ENCODE measurements at regions not wholly inside any gene's neighbourhood (a gene's known extent, or its start where the extent isn't known, plus 50 kb on each side); places are given as distances from the start of the nearest gene placed in this dataset.

DNA sequence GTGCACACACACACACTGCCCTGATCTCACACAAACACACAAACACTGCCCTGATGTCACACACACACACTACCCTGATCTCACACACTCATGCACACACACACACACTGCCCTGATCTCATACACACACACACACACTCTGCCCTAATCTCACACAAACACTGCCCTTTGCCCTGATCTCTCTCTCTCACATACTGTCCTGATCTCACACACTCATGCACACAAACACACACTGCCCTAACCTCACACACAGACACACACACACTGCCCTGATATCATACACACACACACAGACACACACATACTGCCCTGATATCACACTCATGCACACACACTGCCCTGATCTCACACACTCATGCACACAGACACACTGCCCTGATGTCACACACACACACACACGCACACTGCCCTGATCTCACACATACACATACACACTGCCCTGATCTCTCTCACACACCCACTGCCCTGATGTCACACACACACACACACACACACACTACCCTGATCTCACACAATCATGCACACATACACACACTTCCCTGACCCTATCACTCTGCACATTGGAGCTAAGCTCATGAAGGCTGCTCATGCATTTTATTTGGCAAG is 97.6 kb upstream of the DIO3 start:
- no peak for DNase-seq

DNA sequence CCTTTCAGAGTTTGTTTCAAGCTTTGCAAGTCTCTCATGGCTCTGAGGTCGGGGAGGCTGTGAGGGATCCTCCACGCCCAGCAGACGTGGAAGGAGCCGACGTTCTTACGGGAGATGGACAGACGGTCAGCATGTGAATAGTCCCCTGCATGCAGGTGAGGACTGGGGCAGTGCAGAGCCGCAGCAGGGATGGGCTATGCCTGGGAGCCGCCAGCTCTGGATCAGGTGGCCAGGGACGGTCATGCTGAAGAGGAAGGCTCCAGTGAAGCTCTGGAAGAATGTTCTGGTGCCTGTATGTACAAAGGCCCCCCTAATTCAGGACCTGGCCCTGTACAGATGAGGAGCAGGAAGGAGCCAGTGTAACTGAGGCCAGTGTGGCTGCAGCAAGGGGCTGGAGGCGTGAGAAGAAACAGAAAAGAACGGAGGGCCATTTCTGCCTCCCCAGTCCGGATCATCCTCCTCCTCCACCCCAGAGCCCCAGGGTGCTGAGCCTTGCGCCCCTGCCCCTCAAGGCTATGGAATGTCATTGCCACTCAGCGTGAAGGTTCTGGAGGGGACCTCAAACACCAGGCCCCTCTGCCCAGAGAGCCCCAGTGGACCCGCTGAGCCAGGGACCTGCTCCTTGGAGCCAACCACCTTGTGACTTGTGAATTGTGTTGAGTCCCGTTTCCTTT is 96.8 kb upstream of the DIO3 start:
- DNase-seq = no peak

DNA sequence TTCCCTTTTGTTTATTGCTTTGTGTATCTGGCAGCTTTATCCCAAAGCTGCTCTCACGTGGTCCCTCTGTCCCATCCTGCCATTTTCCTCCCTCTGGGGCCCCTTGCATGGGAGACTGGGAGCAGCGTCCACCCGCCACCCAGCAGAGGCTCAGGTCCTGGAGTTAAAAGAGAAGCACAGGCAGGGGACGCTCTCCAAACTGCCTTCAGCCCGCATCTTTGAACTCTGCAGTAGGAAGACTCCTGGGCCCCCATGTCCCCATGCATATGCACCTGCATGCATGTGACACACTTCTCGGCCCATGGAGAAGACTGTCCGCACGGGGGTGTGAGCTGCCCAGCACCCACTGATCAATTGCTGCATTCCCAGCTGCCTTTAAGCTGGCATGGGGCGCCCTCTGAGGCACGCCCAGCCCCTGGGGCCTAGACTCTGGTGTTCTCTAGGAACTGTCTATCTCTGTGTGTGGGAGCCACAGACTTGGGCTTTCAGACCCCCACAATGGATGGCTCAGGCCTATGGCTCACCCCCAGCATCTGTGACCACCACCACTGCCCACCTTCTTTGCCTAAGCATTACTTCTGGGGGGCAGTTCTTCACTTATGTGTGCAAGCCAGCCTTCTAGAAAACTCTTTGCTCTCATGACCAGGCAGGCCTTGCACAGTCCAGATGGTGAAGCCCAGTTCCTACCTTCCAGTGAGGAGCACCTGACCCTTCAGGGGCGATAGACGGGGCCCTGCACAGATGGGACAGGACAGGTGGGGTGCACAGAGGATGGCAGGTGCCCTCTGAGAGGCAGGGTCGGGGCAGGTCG is 96.1 kb upstream of the DIO3 start:
- no peak for DNase-seq

DNA sequence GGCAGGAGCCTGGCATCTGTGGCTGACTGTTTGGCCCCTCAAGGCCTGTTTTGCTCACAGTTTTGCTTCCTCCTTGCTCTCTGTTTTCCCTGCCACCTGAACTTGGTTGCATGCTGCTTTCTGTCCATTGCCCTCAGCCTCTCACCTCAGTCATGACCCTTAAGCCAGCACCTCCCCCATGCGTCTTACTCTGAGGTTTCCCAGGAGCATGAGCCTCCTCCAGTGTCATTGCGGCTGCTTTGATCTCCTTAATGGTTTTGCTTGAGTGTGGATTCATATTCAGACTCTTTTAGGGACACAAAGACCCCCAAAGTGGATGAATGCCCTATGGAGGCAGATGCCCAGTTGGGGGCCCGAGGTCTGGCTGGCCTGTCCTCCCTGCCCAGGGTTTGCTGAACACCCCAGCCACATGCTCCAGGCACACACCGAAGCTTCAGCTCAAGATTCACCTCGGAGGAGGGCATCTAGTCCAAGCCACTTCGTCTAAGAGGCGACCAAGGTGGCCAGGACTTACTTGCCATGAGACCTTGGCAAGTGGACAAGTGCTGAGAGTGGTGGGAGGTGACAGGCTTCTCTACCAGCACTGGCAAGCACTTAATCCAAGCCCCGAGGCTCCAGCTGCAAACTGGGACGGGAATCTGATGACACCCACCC is 95.4 kb upstream of the DIO3 start:
- no peak for DNase-seq

- no peak for DNase-seq
Measured at GRCh38 chr14:101466456-101467180, 94.7 kb upstream of the DIO3 start.

DNA sequence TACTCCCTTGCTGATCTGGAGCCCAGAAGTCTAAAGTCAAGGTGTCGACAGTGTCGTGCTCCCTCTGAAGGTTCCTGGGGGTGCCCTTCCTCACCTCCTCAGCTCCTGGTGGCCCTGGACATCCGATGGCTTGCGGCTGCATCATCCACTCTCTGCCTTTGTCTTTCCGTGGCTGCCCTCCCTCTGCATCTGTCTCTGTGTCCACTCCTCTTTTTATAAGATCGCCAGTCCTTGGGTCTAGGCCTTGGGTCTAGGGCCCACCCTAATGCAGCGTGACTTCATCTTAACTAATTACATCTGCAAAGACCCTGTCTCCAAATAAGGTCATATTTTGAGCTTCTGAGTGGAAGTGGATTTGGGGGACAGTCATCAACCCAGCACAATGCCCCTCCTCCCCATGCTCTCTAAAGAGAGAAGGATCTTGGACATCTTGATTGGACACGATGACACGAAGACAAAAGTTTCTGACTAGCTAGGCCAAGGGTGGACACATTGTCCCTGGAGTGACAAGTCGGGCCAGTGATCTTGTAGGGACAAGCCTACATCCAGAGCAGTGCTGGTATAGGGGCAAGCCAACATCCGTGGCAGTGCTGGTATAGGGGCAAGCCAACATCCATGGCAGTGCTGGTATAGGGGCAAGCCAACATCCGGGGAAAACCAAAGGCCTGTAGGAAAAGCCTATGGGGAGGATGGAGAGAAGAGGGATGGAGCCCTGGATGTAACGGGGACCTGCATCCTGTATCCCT is 93.9 kb upstream of the DIO3 start:
- no peak for DNase-seq

GRCh38 chr14:101469382-101470247 is 91.7 kb upstream of the DIO3 start:
- DNase-seq = no peak

- DNase-seq = no peak
Measured at GRCh38 chr14:101470266-101470665, 91.0 kb upstream of the DIO3 start.

- no peak for DNase-seq
Measured at GRCh38 chr14:101471723-101472517, 89.4 kb upstream of the DIO3 start.

DNA sequence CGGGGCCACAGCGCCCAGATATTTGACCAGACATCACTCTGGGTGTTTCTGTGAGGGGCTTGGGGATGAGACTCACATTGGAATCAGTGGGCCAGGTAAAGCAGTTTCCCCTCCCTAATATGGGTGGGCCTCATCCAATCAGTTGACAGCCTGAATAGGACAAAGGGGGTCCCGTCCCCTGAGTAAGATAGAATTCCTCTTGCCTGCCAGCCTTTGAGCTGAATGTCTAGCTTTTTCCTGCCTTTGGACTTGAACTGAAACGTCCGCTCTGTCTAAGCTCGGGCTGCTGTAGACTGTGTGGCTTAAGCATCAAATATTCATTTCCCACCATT is 88.8 kb upstream of the DIO3 start:
- no peak for DNase-seq

- DNase-seq = no peak
Measured at GRCh38 chr14:101473045-101473729, 88.1 kb upstream of the DIO3 start.

DNA sequence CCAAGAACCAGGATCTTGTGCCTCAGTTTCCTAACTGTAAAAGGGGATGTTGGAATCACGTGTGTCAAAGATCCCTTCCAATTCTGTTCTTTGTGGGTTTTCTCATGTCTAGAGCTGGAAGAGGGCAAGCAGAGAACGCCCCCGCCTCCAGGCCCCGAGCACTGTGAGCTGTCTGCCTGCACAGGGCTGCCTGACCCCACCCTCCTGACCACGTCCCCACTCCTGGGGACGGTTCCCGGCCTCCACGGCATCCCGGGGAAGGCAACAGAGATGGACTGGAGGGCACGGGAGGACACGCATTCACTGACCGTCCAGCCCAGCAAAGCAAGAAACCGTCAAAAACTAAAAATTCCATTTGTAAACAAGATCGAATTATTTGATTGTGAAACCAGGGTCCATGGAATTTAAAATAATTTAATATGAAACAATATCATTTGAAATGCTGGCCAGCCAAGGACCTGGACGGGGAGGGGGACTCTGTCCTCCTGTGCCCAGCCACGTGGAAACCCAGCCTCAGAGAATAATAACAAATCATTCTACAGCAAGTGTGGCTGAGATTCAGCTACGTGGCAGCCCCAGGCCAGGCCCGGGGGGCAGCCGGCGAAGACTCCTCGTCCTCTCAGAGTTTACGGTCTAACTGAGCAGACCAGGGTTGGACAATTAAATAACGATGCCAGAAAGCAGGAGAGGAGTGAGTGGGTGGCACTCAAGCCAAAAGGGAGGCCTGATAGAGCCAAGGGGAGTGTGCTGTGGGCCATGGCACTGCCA is 87.3 kb upstream of the DIO3 start:
- no peak for DNase-seq

DNA sequence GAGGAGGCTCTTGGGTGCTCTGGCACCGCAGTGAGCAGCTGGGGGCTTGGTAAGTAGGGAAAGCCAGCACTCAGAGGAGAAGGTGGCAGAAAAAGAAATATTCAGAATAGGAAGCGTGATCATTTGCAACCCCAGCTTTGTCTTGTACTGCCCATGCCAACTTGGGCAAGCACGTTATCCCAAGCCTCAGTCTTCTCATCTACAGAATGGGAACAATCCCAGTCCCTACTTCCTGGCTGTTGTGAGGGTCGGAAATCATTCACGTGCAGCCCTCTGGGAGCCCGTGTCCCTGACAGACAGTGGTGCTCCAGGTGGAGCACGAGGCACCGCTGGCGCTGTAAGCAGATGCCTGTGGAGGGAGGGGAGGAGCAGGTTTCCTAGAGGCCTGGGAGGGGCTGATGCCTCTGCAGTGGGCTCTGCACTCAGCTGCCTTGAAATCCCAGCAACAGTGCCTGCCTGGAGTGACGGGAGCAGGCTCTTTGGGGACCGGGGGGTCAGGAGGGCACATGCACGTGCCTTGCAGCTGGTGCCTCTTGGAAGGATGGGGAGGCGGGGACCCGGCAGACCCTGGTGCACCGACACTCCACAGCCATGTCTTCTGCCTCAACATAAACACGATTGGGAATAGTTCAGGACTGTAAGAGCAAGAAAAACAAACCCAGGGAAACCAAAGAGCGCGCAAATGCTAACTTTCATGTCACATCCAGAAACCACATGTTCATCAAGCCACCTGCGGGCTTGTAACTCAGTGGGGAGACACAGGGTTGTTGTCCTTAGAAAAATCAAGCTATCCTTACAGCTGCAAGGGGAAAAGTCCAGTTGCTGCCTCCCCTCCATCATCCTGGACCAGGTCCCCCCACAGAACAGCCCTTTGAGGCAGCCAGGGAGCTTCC is 86.5 kb upstream of the DIO3 start:
- DNase-seq = no peak

DNA sequence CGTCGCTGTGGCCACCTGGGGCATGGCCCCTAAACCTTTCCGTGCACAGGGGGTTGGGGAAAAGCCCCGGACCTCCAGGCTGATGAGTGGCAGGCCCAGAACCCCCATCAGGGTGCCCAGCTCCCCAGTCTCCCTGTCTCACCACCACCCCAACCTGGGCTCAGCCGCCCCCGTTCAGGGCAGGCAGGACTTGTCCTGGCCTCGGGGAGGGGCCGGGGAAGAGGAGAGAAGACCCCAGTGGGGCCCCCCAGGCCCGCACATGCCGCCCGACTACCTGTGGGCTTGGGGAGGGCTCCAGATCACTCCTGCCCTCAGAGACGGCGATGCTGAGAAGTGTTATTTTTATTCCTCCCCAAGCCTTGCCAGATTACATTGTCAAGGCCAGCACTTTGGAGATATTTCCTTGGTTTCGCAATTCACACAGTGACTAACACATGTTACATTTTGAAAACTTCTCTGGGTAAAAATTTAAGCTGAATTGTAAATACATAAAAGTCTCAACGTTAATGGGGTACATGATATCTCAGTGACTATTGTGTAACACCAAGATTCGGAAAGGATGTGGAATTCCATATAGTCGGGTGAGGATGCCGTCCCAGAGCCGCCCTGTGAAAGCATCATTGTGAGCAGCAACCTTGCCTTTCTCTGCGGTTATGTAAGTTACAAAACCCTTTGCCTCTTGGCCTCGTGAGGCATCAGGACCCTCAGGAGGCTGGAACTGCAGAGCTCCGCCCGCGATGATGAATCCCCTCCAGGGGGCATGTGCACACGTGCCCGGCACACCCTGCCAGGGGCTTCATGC is 85.6 kb upstream of the DIO3 start:
- DNase-seq = no peak

DNA sequence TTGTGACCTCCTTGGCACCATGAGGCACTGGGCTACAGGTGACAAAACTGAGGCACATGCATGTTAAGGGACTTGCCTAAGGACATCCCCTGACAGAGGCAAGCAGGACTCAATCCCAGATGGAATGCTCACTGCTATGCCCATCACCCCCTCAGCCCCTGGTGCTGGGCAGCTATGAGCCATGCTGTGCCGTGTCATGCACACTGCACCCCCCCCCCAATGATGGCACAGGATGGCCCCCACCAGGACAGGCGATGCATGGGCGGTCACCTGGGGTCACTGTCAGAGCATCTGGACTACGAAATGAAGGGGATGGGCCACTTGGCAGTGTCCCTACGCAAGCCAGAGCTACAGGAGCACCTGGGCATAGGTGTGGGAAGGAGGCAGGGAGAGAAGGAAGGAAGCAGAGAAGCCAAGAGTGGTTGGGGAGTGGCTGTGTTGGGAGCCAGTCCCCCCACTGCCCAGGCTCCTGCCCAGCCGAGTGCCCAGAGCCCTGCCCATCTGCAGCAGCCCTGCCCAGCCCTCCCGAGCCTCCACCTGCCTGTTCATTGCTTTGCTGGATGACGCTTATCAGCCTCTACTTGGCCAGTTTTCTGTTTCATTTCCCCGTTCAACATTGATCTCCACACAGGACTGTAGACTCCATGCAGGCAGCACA is 84.9 kb upstream of the DIO3 start:
- no peak for DNase-seq

- no peak for DNase-seq
Measured at GRCh38 chr14:101476916-101477553, 84.3 kb upstream of the DIO3 start.
